Renal cortical epithelial cell (primary cell): ENCODE measurements at regions not wholly inside any gene's neighbourhood (a gene's known extent, or its start where the extent isn't known, plus 50 kb on each side); places are given as distances from the start of the nearest gene placed in this dataset.

Experiments
- DNase-seq: peaks from one replicate; pipeline ENCODE4 v3.0.0-alpha.2; 2011; ENCODE audit warnings: low read depth

GRCh38 chr12:130216031-130216430 lies 53.8 kb downstream of the FZD10 start:
- DNase-seq, result no peak

GRCh38 chr12:130218682-130219081 lies 56.4 kb downstream of the FZD10 start:
- DNase-seq, result no peak

- no peak for DNase-seq
Measured at GRCh38 chr12:130219929-130220705, 57.9 kb downstream of the FZD10 start.

GRCh38 chr12:130220706-130221100 lies 58.4 kb downstream of the FZD10 start:
- no peak for DNase-seq

- DNase-seq, result no peak
Measured at GRCh38 chr12:130222519-130223218, 60.4 kb downstream of the FZD10 start.

GRCh38 chr12:130223767-130224244 lies 61.5 kb downstream of the FZD10 start:
- DNase-seq, result no peak

- no peak for DNase-seq
Measured at GRCh38 chr12:130224613-130225012, 62.3 kb downstream of the FZD10 start.

- DNase-seq, result no peak
Measured at GRCh38 chr12:130225347-130225746, 63.1 kb downstream of the FZD10 start.

- no peak for DNase-seq
Measured at GRCh38 chr12:130226126-130226525, 63.9 kb downstream of the FZD10 start.

GRCh38 chr12:130226771-130227170 lies 64.5 kb downstream of the FZD10 start:
- DNase-seq, result no peak

- DNase-seq, result no peak
Measured at GRCh38 chr12:130227641-130228040, 65.4 kb downstream of the FZD10 start.

- DNase-seq, result no peak
Measured at GRCh38 chr12:130236446-130236845, 74.2 kb downstream of the FZD10 start.

GRCh38 chr12:130240831-130241590 lies 78.7 kb downstream of the FZD10 start:
- DNase-seq, result no peak

- no peak for DNase-seq
Measured at GRCh38 chr12:130242506-130242905, 80.2 kb downstream of the FZD10 start.

- DNase-seq, result no peak
Measured at GRCh38 chr12:130245251-130245650, 83.0 kb downstream of the FZD10 start.

GRCh38 chr12:130246560-130246959 lies 84.3 kb downstream of the FZD10 start:
- no peak for DNase-seq

- no peak for DNase-seq
Measured at GRCh38 chr12:130247634-130248237, 85.5 kb downstream of the FZD10 start.

- no peak for DNase-seq
Measured at GRCh38 chr12:130249376-130249775, 87.1 kb downstream of the FZD10 start.

- DNase-seq, result no peak
Measured at GRCh38 chr12:130251236-130251780, 86.4 kb upstream of the PIWIL1 start.

- DNase-seq, result no peak
Measured at GRCh38 chr12:130253866-130254265, 83.8 kb upstream of the PIWIL1 start.

GRCh38 chr12:130254461-130255276 lies 83.0 kb upstream of the PIWIL1 start:
- DNase-seq, result peak; percentile 9
